GM12892 (cell line): ENCODE measurements at regions not wholly inside any gene's neighbourhood (a gene's known extent, or its start where the extent isn't known, plus 50 kb on each side); places are given as distances from the start of the nearest gene placed in this dataset.

ENCODE experiments used
- DNase-seq: peaks from one replicate; pipeline ENCODE4 v3.0.0; 2011; ENCODE audit not compliant: insufficient read length
- FAIRE-seq: peaks from 2 replicates; lab custom pipeline; 2011; peaks lifted over from hg19 to GRCh38; lab: Jason Lieb, UNC
- POLR2A ChIP-seq: IDR thresholded peaks from 2 replicates; pipeline ENCODE4 v1.6.1; 2011; ENCODE audit warnings: low read depth, low read length, control low read depth
- POLR2AphosphoS5 ChIP-seq: IDR thresholded peaks from 2 replicates; pipeline ENCODE4 v1.6.1; 2011; ENCODE audit warnings: low read depth, low read length, control low read depth
- TAF1 ChIP-seq: IDR thresholded peaks from 2 replicates; pipeline ENCODE4 v1.6.1; 2011; ENCODE audit warnings: low read depth, mild to moderate bottlenecking, control low read depth, low read length, borderline replicate concordance

DNA sequence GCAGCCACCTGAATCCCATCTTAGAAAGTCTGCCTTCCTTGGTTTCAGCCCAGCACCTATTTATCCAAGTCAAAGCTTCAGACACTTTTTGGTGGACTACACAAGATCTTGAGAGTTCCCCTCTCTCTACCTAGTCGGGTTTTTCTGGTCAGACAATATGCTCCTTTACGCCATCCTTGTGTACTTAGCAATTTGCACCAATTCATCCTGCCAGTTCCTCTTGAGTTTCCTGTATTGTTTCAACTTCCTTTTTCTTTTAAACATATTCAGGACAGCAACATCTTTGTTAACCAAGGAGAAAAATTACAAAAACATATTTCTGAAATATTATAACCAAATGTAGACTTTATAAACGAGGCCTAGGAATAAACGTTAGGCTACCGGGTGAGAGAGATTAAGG is 368.2 kb upstream of the CADM1 start:
- DNase-seq (no peak), FAIRE-seq (no peak)

DNA sequence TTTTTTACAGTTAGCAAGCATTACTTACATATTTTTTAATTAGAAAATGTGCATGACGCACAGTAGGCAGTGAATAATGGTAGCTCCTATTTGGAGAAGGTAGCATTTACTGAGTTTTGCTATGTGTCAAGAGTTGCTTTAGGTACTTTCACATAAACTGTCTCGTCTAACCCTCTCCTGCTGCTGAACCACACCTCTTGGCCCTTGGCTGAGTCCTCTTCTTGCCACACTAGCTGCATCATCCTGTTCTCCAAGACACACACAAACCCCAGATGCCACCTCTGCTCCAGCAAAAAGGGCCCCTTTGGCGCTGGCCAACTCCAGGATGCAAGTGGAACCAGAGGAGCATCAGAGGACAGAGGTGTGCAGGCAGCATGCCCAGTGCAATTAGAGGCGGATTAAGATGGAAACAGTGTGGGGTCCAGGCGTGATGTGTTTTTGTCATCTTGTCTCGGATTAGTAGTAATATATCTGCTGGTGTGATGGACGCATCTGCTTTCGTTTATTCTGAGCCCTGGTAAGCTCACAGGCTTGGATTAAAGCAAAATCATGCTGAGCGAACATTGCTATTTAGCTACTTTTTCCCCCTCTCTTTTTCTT is 367.0 kb upstream of the CADM1 start:
- no peak for DNase-seq
- TF ChIP-seq POLR2A, result no peak

More for the DNA sequence above, 368.2 kb upstream of the CADM1 start:
- TF ChIP-seq POLR2A, result no peak
- TF ChIP-seq POLR2AphosphoS5, result no peak
- TF ChIP-seq TAF1, result no peak

DNA sequence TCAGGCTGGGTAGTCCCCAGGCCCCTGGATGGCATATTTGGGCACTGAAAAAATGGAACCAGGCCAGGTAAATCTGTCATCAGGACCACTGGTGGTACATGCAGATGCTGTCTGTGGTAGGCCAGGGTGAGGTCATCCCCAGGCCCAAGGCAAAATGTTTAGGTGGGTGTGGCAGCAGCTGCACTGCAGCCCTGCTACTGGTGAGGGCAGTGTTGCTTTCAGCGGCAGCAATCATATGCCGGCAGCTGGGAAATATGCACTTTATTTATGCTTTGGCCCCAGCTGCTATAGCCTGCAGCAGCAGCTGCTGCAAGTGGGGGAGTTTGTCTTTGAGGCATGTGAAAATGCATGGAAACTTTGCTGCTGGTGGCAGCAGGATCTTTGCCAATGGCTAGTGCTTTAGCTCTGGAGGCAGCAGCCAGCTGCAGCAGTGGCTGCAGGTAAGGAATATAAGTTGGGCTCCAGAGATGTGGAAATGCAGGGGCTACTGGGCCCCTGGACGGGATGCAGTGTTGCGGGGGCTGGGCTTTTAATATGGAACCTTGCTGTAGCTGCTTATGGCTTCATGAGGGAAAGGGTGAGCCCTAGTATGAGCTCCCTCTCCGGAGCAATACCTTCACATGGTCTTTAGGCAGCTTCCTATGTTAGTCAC is 365.7 kb upstream of the CADM1 start:
- FAIRE-seq, result peak; percentile 100
- TF ChIP-seq TAF1 (no peak), POLR2A (no peak), POLR2AphosphoS5 (no peak)
- no peak for DNase-seq

More for the DNA sequence above, 367.0 kb upstream of the CADM1 start:
- peak; percentile 89 for FAIRE-seq

DNA sequence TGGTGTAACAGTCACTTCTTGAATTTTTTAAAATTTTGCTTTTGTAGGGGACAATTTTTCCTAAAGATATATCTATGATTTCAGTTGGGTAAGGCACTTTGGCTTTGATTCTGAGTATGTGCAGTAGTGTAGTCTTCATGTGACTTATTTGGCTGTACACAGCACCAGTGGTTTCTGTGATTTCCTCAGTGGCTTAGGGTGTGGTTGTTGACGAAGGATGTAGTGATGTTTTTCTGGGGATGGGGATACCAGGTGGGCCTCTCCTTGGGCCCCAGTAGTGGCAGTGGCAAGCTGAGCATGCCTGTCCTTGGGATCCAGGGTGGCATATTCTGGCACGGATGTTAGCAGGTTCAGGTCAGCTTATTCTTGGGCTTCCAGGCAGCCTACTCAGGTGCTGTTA is 364.9 kb upstream of the CADM1 start:
- FAIRE-seq, result no peak
- no peak for TF ChIP-seq POLR2AphosphoS5
- TF ChIP-seq POLR2A, result no peak
- TF ChIP-seq TAF1, result no peak
- no peak for DNase-seq

DNA sequence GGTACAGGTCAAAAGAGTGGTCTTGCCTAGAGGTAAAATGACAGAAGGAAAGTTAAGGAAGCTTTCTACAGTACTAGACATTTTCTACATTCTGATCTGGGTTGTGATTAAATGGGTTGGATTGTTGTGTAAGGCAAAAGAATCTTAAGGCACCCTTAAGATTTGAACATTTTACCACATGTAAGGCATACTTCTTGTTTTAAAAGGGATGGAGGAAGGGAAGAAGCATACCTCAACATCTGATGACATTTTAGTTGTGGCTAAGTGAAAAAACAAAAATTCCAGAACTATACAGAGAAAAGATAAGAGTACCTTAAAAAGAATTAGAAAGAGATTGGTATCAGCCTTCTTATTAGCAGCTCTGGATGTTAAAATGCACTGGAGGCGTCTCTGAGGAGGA is 356.0 kb upstream of the CADM1 start:
- TF ChIP-seq POLR2AphosphoS5 (no peak), TAF1 (no peak), POLR2A (no peak)
- DNase-seq (no peak), FAIRE-seq (no peak)

DNA sequence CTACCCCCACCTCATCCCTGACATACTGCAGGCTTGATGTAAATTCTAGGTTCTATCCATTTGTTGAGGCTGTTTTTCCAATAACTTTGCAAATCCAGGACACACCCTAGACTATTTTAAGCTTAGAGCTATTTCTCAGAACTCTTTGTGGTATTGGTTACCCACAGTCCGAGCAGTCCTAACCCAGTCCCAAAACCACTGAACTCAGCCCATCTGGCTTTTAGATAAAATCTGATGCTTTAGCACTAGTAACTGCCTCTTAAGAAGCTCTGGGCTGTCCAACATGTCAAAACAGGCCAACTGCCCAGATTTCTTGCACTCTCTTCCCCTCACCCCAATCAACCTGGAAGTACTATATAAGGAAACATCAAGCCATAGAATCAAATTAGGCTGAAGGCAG is 344.4 kb upstream of the CADM1 start:
- no peak for DNase-seq
- no peak for FAIRE-seq
- TF ChIP-seq POLR2AphosphoS5 (no peak), POLR2A (no peak), TAF1 (no peak)

DNA sequence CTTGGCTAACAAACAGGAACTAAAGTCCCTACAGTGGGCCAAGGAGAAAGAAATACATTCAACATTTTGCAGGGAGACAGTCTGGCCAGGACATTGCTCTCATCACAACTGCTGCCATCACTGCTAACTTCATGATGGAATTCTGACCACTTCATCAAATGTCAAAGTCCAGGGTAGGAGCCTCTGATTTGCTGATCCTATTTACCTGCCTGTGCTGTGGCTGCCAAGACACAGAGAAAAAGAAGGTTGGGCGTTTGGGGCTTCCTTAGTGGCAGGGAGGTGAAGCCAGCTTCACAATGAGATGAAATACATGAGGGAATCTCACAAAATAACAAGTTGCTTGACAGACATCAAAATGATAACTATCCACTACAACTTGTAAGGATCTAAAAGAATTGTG is 343.9 kb upstream of the CADM1 start:
- DNase-seq, result no peak
- TF ChIP-seq POLR2AphosphoS5, result no peak
- TF ChIP-seq TAF1, result no peak
- no peak for TF ChIP-seq POLR2A

DNA sequence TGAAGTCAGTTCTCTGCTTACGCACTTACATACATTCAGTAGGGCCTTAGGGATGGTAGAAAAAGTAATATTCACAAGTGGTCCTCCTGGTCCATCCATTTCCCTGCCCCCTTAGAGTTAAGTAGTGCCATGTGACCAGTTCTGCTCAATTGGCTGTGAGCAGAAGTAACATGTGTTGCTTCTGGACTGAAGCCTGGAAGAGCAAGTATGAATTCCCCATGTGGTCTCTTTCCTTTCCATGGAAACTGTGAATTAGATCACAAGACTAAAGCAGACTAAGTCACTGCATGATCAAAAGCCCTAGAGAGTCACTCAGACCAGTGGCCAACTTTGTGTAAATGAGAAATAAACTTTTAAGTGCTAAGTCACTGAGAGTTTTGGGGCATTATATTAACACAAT is 341.7 kb upstream of the CADM1 start:
- no peak for DNase-seq
- TF ChIP-seq POLR2AphosphoS5 (no peak), POLR2A (no peak), TAF1 (no peak)
- FAIRE-seq, result no peak

More for the DNA sequence above, 343.9 kb upstream of the CADM1 start:
- FAIRE-seq, result peak; percentile 17

DNA sequence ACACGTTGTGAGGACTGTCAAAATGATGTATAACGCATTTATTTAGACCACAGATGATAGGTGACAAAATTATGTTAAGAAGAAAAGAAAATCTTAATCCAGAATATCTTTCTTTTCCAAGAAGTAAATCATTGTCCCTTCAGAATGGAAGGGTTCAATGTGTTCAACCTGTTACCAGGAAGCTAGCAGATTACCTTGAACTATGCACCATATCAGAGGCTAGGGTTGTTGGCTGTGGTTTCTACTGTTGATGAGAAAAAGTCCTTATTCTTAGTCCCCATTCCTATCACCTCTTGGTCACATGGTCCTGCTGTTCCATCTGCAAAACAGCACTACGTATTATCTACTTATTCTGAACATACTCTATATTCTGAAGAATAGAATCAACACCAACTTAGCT is 339.5 kb upstream of the CADM1 start:
- TF ChIP-seq POLR2AphosphoS5, result no peak
- TF ChIP-seq TAF1, result no peak
- no peak for TF ChIP-seq POLR2A
- DNase-seq (no peak), FAIRE-seq (no peak)

DNA sequence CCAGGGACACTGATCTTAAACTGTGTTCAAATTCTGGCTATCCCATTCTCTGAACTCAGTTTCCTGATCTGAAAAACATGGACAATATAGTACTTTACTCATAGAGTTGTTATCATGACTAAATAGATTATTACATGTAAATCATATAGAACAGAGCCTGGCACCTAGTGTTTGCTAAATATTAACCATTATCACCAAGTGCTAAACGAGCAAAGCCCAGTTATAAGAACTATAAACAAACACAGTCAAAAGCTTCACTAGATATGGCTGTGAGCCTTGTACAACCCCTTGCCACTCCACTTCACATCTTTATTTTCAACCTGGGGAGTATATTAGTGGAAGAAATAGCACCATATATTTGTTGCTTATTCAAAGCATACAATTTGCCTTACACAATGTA is 338.9 kb upstream of the CADM1 start:
- FAIRE-seq (no peak), DNase-seq (no peak)
- TF ChIP-seq POLR2AphosphoS5, result no peak
- TF ChIP-seq POLR2A, result no peak
- no peak for TF ChIP-seq TAF1

DNA sequence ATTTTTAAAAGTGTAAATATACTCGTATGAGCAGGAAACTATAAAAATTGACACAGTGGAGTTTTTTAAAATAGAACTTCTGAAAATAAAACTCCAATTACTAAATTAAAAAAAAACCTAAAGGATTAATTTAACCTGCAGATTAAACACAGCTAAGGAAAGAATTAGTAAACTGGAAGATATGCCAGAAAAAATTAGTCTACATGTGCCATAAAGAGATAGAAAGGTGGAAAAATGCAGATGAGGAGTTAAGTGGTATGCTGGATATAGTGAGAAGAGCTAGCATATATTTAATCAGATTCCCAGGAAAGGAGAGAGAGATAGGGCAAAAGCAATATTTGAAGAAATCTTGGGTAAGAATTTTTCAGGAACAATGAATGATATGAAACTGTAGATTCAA is 315.8 kb upstream of the CADM1 start:
- TF ChIP-seq POLR2A (no peak), POLR2AphosphoS5 (no peak), TAF1 (no peak)
- DNase-seq, result no peak
- no peak for FAIRE-seq

DNA sequence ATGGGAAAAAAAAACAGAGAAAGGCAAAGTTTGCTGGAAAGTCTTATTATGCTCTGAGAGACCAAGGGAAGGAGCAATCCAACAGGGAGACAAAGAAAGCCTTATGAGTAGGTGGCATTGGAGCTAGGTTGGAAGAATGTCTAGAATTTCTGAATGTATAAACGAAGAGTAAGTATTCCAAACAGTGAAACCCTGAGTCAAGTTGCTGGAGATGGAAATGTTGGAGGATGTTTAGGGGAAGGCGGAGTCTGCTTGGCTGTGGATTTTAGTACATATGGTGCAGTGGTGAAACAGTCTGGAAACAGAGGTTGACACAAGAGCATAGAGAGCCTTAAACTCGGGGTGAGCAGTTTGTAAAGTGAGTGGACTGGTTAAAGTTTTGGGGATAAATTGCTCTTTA is 314.8 kb upstream of the CADM1 start:
- DNase-seq, result no peak

More for the DNA sequence above, 314.8 kb upstream of the CADM1 start:
- no peak for FAIRE-seq
- no peak for TF ChIP-seq TAF1
- TF ChIP-seq POLR2AphosphoS5, result no peak
- TF ChIP-seq POLR2A, result no peak
